Heart left ventricle (tissue), 16 donors: ENCODE measurements at regions not wholly inside any gene's neighbourhood (a gene's known extent, or its start where the extent isn't known, plus 50 kb on each side); places are given as distances from the start of the nearest gene placed in this dataset.
A peak's percentile ranks its signal among the peaks of the same experiment; 100 is the strongest.

Experiments used
- ATAC-seq, 4 donors: fragments of 200-7000 bp; cut with Tn5 transposase; one replicate each; pipeline ENCODE4 v1.9.1; 2020 to 2022; ENCODE audit warnings: moderate library complexity in 4 of 4, mild to moderate bottlenecking in 3 of 4, moderate number of reproducible peaks in 1 of 4
- DNase-seq, 5 donors: peaks; one replicate each; pipeline ENCODE4 v3.0.0-alpha.2; 2020
- H3K27ac ChIP-seq, 12 donors: fragments of 200-600 bp; sonication (generic) in 4 of 12; one replicate each; pipeline versions ENCODE4 v1.5.0 to v1.8.0; 2016 to 2022; ENCODE audit warnings: mild to moderate bottlenecking in 2 of 12
- H3K27me3 ChIP-seq, 9 donors: fragments of 200-600 bp; sonication (generic) in 2 of 9; one replicate each; pipeline versions ENCODE4 v1.5.1 to v1.8.0; 2016 to 2022; ENCODE audit warnings: mild to moderate bottlenecking in 3 of 9
- H3K36me3 ChIP-seq, 9 donors: fragments of 200-600 bp; sonication (generic) in 2 of 9; one replicate each; pipeline versions ENCODE4 v1.5.0 to v1.8.0; 2018 to 2022; ENCODE audit warnings: mild to moderate bottlenecking in 2 of 9
- H3K4me1 ChIP-seq, 12 donors: fragments of 200-600 bp; sonication (generic) in 4 of 12; one replicate each; pipeline versions ENCODE4 v1.5.0 to v1.8.0; 2016 to 2022; ENCODE audit warnings: mild to moderate bottlenecking in 3 of 12
- H3K4me3 ChIP-seq, 12 donors: fragments of 200-600 bp; sonication (generic) in 4 of 12; one replicate each; pipeline versions ENCODE4 v1.5.0 to v1.8.0; 2017 to 2022; ENCODE audit warnings: mild to moderate bottlenecking in 9 of 12, moderate library complexity in 4 of 12
- H3K9me3 ChIP-seq, 12 donors: fragments of 200-600 bp; sonication (generic) in 4 of 12; one replicate each; pipeline versions ENCODE4 v1.5.0 to v1.8.0; 2016 to 2022; ENCODE audit warnings: mild to moderate bottlenecking in 1 of 12
- CTCF ChIP-seq, 12 donors: fragments of 200-600 bp; sonication (generic) in 4 of 12; IDR thresholded peaks; one replicate each; pipeline versions ENCODE4 v1.5.0 to v1.8.0; 2018 to 2022; ENCODE audit warnings: antibody characterized with exemption in 12 of 12, mild to moderate bottlenecking in 5 of 12
- POLR2A ChIP-seq, 2 donors: fragments of 450-650 bp; IDR thresholded peaks; one replicate each; pipeline ENCODE4 v1.6.1; 2017; ENCODE audit warnings: antibody characterized with exemption in 2 of 2, mild to moderate bottlenecking in 2 of 2, moderate library complexity in 2 of 2
- WGBS, 4 donors: extraction: QIAGEN DNeasy Blood & Tissue Kit in 2 of 4; methylation state at CpG; one replicate each; pipeline versions ENCODE4 v1.1.5 to v1.1.7; 2013 to 2018; 5-methylcytosine and 5-hydroxymethylcytosine counted together
- intact Hi-C, 10 donors: fragments of 100-400 bp; cut with DNase I; formaldehyde crosslinking; loops; one replicate each; pipeline versions ENCODE4 v1.11.1 to v1.14.2; 2022
- donor health status: ischemic (EF 13 %, LVEDD 7.1; RV severe dilation, severe dysfunction).
- donor health status: healthy with polysubstance abuse.
- donor health status: DM: no; HTN: yes; CAD: no.
- donor health status: DM: no; HTN: no; CAD: no.
- donor health status: ischemic (EF 25% LVEDD 6.9; RV normal size, moderate dysfunction).
- donor health status: ischemic (EF 25% LVEDD 5.7; RV mildly dilated, moderate dysfunction).
- donor health status: healthy.
- donor health status: DM: yes; HTN: yes; CAD: no.
- donor health status: ischemic (EF 35%, LVEDD 5.7; RV mildly dilated, moderate dysfunction).
- donor health status: nonischemic (EF 11% LVEDD 7.7; RV severe dilation, severe dysfunction).
- donor health status: DM: yes; HTN: yes; CAD: no.
- donor health status: PGD.
- donor health status: ischemic (EF 29% LVEDD 5.4; RV normal size, mild dysfunction).
- donor health status: nonischemic (EF 23%, LVEDD 6.1; RV moderate dilation, normal function).

GRCh38 chr3:54053882-54054281, 68.5 kb upstream of the CACNA2D3 start:
- no peaks in the 10 kb centered on the region for H3K27me3 ChIP-seq
- H3K4me3 ChIP-seq = no peak overlapping the region
- ATAC-seq = no peak
- intact Hi-C loops = no loop called here
- H3K27ac ChIP-seq = no peak overlapping the region
- no peak for TF ChIP-seq POLR2A (IDR thresholded peaks at IDR 0.05)
- TF ChIP-seq CTCF (IDR thresholded peaks at IDR 0.05) = no peak
- 79 to 86% (median 84%) methylated on average over 4 of the region's 4 CpGs for WGBS, 4 donors
- H3K9me3 ChIP-seq = no peaks in the 10 kb centered on the region
- no peaks in the 10 kb centered on the region for H3K36me3 ChIP-seq
- DNase-seq = no peak
- H3K4me1 ChIP-seq = no peaks in the 10 kb centered on the region

GRCh38 chr3:54053211-54053610, 69.1 kb upstream of the CACNA2D3 start:
- no peak overlapping the region for H3K4me3 ChIP-seq
- no peaks in the 10 kb centered on the region for H3K27me3 ChIP-seq
- DNase-seq (peak in 2 of 5 donors; percentile 25 to 41), ATAC-seq (peak in 2 of 4 donors; percentile 34 to 62)
- TF ChIP-seq CTCF (IDR thresholded peaks at IDR 0.05) (no peak), POLR2A (IDR thresholded peaks at IDR 0.05) (no peak)
- H3K36me3 ChIP-seq = no peaks in the 10 kb centered on the region
- no peaks in the 10 kb centered on the region for H3K9me3 ChIP-seq
- no peak overlapping the region for H3K27ac ChIP-seq
- no peaks in the 10 kb centered on the region for H3K4me1 ChIP-seq
- intact Hi-C loops = no loop called here
- WGBS, 4 donors = 41 to 53% (median 46%) methylated on average over 5 of the region's 5 CpGs

- Histone ChIP-seq H3K36me3 (no peaks in the 10 kb centered on the region), H3K27ac (no peak overlapping the region), H3K27me3 (no peaks in the 10 kb centered on the region), H3K4me1 (peaks cover 0 to 20% (median under 1%) of the 10 kb centered on the region in 12 donors), H3K4me3 (no peak overlapping the region), H3K9me3 (no peaks in the 10 kb centered on the region)
- ATAC-seq (no peak), DNase-seq (no peak)
- intact Hi-C loops = no loop called here
- TF ChIP-seq POLR2A (IDR thresholded peaks at IDR 0.05) = no peak
- no peak for TF ChIP-seq CTCF (IDR thresholded peaks at IDR 0.05)
- WGBS, 4 donors = 71 to 77% (median 75%) methylated on average over 5 of the region's 5 CpGs
Observed at GRCh38 chr3:54047568-54047967, 74.8 kb upstream of the CACNA2D3 start.

- TF ChIP-seq POLR2A (IDR thresholded peaks at IDR 0.05) (no peak), CTCF (IDR thresholded peaks at IDR 0.05) (no peak)
- H3K27me3 ChIP-seq = no peaks in the 10 kb centered on the region
- H3K4me1 ChIP-seq = peaks cover 0 to 20% (median 5%) of the 10 kb centered on the region in 12 donors
- H3K27ac ChIP-seq = peak overlapping the region in 1 of 12 donors; percentile 9
- intact Hi-C loops = no loop called here
- H3K36me3 ChIP-seq = no peaks in the 10 kb centered on the region
- ATAC-seq (peak in 1 of 4 donors; percentile 49), DNase-seq (peak in 2 of 5 donors; percentile 24 to 31)
- H3K4me3 ChIP-seq = no peak overlapping the region
- H3K9me3 ChIP-seq = no peaks in the 10 kb centered on the region
Observed at GRCh38 chr3:54046641-54047214, 75.6 kb upstream of the CACNA2D3 start.
